Fibroblast of skin of abdomen (primary cell): ENCODE measurements at regions not wholly inside any gene's neighbourhood (a gene's known extent, or its start where the extent isn't known, plus 50 kb on each side); places are given as distances from the start of the nearest gene placed in this dataset.

Source experiments
- DNase-seq: peaks from one replicate; pipeline ENCODE4 v3.0.0-alpha.2; 2013

- no peak for DNase-seq
Observed at GRCh38 chr2:120428748-120429147, 82.8 kb downstream of the INHBB start.

- DNase-seq, result no peak
Observed at GRCh38 chr2:120429586-120430500, 83.9 kb downstream of the INHBB start.

GRCh38 chr2:120430501-120430830 lies 84.5 kb downstream of the INHBB start:
- no peak for DNase-seq

GRCh38 chr2:120430957-120431356 lies 85.0 kb downstream of the INHBB start:
- DNase-seq, result no peak

- DNase-seq, result no peak
Observed at GRCh38 chr2:120431386-120432292, 85.7 kb downstream of the INHBB start.

GRCh38 chr2:120432293-120432975 lies 86.5 kb downstream of the INHBB start:
- no peak for DNase-seq

GRCh38 chr2:120432976-120433815 lies 87.3 kb downstream of the INHBB start:
- no peak for DNase-seq

- no peak for DNase-seq
Observed at GRCh38 chr2:120433816-120434290, 87.9 kb downstream of the INHBB start.

GRCh38 chr2:120434492-120435308 lies 88.8 kb downstream of the INHBB start:
- DNase-seq, result peak; percentile 76

- no peak for DNase-seq
Observed at GRCh38 chr2:120435671-120436459, 89.9 kb downstream of the INHBB start.

- DNase-seq, result no peak
Observed at GRCh38 chr2:120436460-120436739, 90.5 kb downstream of the INHBB start.

GRCh38 chr2:120436885-120437603 lies 91.1 kb downstream of the INHBB start:
- peak; percentile 24 for DNase-seq

GRCh38 chr2:120437604-120438000 lies 91.7 kb downstream of the INHBB start:
- no peak for DNase-seq

GRCh38 chr2:120438301-120439066 lies 92.5 kb downstream of the INHBB start:
- DNase-seq, result no peak

GRCh38 chr2:120439067-120439368 lies 93.1 kb downstream of the INHBB start:
- DNase-seq, result no peak

- no peak for DNase-seq
Observed at GRCh38 chr2:120439637-120440384, 93.9 kb downstream of the INHBB start.

GRCh38 chr2:120440521-120441350 lies 94.8 kb downstream of the INHBB start:
- no peak for DNase-seq
